ENCODE measurements at regions not wholly inside any gene's neighbourhood (a gene's known extent, or its start where the extent isn't known, plus 50 kb on each side); places are given as distances from the start of the nearest gene placed in this dataset.

- no peak for TF ChIP-seq AR (CRISPR knock-in tag; IDR thresholded peaks at IDR 0.05)
Observed at GRCh38 chr5:158530115-158530514, 569.6 kb downstream of the EBF1 start (continued).

- Mint-ChIP-seq H3K9me3 (no peaks in the 10 kb centered on the region), H3K27me3 (ENCODE audit: low read depth) (no peaks in the 10 kb centered on the region), H3K4me1 (peaks cover 19% of the 10 kb centered on the region), H3K27ac (no peak overlapping the region), H3K4me3 (no peak overlapping the region), H3K36me3 (no peaks in the 10 kb centered on the region)
- DNase-seq (ENCODE audit: low spot score) (no peak), ATAC-seq (no peak)
- ChIA-PET CTCF (no interaction called here), POLR2A (no interaction called here)
- no peak for TF ChIP-seq NFE2L1 (CRISPR knock-in tag; IDR thresholded peaks at IDR 0.05)
- TF ChIP-seq RORB (CRISPR knock-in tag; IDR thresholded peaks at IDR 0.05): no peak
- no peak for TF ChIP-seq ZNF317 (CRISPR knock-in tag; IDR thresholded peaks at IDR 0.05; ENCODE audit: borderline replicate concordance, low read depth)
- no peak for TF ChIP-seq ZNF671 (CRISPR knock-in tag; IDR thresholded peaks at IDR 0.05)
- no peak for TF ChIP-seq MXD4 (CRISPR knock-in tag; IDR thresholded peaks at IDR 0.05; ENCODE audit: borderline replicate concordance)
- no peak for TF ChIP-seq NR1H2 (CRISPR knock-in tag; IDR thresholded peaks at IDR 0.05)
- no peak for TF ChIP-seq ZNF263 (CRISPR knock-in tag; IDR thresholded peaks at IDR 0.05; ENCODE audit: low read depth)
- no peak for TF ChIP-seq CDX4 (CRISPR knock-in tag; IDR thresholded peaks at IDR 0.05; ENCODE audit: borderline replicate concordance)
- no peak for TF ChIP-seq ZBTB21 (CRISPR knock-in tag; IDR thresholded peaks at IDR 0.05; ENCODE audit: borderline replicate concordance)
- TF ChIP-seq EMX1 (CRISPR knock-in tag; IDR thresholded peaks at IDR 0.05): no peak
- TF ChIP-seq MLX (CRISPR knock-in tag; IDR thresholded peaks at IDR 0.05): no peak
- no peak for TF ChIP-seq STAT6 (CRISPR knock-in tag; conservative IDR thresholded peaks at IDR 0.05; ENCODE audit: low read depth)
- TF ChIP-seq USF1 (CRISPR knock-in tag; IDR thresholded peaks at IDR 0.05): no peak
- TF ChIP-seq FOXK1 (CRISPR knock-in tag; IDR thresholded peaks at IDR 0.05): no peak
Observed at GRCh38 chr5:158529454-158529853, 570.3 kb downstream of the EBF1 start.

GRCh38 chr5:158525663-158526062, 574.1 kb downstream of the EBF1 start:
- DNase-seq (ENCODE audit: low spot score): no peak
- Mint-ChIP-seq H3K36me3 (no peaks in the 10 kb centered on the region), H3K9me3 (no peaks in the 10 kb centered on the region), H3K4me1 (0 out of 2 replicates have a peak, but pooled peaks cover 2% of the 10 kb centered on the region), H3K27me3 (ENCODE audit: low read depth) (no peaks in the 10 kb centered on the region), H3K27ac (no peak overlapping the region), H3K4me3 (no peak overlapping the region)
- POLR2A ChIA-PET: no interaction called here
- CTCF ChIA-PET: no interaction called here
- no peak for TF ChIP-seq E2F4 (CRISPR knock-in tag; IDR thresholded peaks at IDR 0.05; ENCODE audit: borderline replicate concordance, low read depth)
- TF ChIP-seq PRDM15 (CRISPR knock-in tag; IDR thresholded peaks at IDR 0.05): no peak
- no peak for TF ChIP-seq ZNF263 (CRISPR knock-in tag; IDR thresholded peaks at IDR 0.05; ENCODE audit: low read depth)
- no peak for TF ChIP-seq ZNF423 (CRISPR knock-in tag; IDR thresholded peaks at IDR 0.05)
- no peak for ATAC-seq

All from WTC11 (cell line).